ENCODE measurements at regions not wholly inside any gene's neighbourhood (a gene's known extent, or its start where the extent isn't known, plus 50 kb on each side); places are given as distances from the start of the nearest gene placed in this dataset.
"Not testable (repeated sequence)": the region's sequence is repeated elsewhere in the genome, so short reads cannot be mapped to it uniquely, and the experiment has no call there.

DNA sequence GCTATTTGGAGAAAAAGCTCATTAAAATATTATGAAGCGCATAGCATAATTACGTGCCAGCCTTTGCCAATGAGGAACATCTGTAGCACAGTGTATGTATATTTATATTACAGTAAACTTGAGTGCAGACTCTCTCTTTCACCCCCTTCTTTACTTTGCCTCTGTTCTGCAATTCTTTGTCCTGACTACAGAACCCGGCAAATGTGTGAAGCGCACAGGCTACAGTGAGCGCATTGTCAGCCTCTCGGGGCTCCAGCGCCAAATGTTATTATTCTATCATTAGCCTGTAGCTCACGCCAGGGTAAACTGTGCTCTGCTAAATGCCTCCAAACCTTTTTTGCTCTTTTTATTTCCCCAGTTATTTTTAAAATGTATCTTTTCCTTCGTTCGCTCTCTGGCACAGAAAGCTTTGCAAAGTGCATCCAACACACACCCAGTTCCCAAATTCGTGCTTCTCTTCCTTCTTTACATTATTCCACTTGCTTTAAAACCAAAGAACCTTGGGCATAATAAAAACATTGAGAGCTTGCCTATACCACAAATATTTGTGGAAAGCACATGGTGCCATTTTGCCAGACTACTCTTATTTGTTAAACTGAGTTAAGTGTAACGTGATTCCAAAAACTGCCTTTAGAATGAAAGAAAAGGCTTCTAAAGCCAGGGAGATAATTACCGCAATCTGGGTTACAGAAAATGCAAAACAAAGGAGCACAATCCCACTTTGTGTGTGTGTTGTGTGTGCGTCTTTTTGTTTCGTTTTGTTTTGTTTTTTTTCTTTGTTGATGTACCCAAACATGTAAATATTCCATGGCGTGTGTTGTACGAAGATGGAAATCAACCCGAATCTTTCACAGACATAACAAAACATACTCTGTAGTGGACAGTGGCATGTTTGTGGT is 164.1 kb upstream of the MPDZ start:
- no peak for DNase-seq (ENCODE audit: extremely low spot score, unreplicated experiment)
- no peaks in the 10 kb centered on the region for H3K36me3 Mint-ChIP-seq
- no peak overlapping the region for H3K4me3 Mint-ChIP-seq
- no peak for TF ChIP-seq CTCF (conservative IDR thresholded peaks at IDR 0.05)
- peaks cover 3% of the 10 kb centered on the region for H3K27me3 Mint-ChIP-seq
- peaks cover 30% of the 10 kb centered on the region for H3K4me1 Mint-ChIP-seq (ENCODE audit: unreplicated experiment)
- H3K27ac Mint-ChIP-seq: no peak overlapping the region
- H3K9me3 Mint-ChIP-seq: no peaks in the 10 kb centered on the region

- Mint-ChIP-seq H3K4me3 (no peak overlapping the region), H3K36me3 (no peaks in the 10 kb centered on the region), H3K27me3 (peaks cover 3% of the 10 kb centered on the region), H3K9me3 (no peaks in the 10 kb centered on the region), H3K4me1 (ENCODE audit: unreplicated experiment) (peaks cover 12% of the 10 kb centered on the region), H3K27ac (no peak overlapping the region)
- DNase-seq (ENCODE audit: extremely low spot score, unreplicated experiment): no peak
- TF ChIP-seq CTCF (conservative IDR thresholded peaks at IDR 0.05): no peak
These were observed 160.4 kb upstream of the MPDZ start for GRCh38 chr9:13439685-13440476.

GRCh38 chr9:13437866-13438265 is 158.4 kb upstream of the MPDZ start:
- Mint-ChIP-seq H3K4me1 (ENCODE audit: unreplicated experiment) (no peaks in the 10 kb centered on the region), H3K36me3 (no peaks in the 10 kb centered on the region), H3K9me3 (no peaks in the 10 kb centered on the region), H3K4me3 (no peak overlapping the region), H3K27me3 (no peaks in the 10 kb centered on the region), H3K27ac (no peak overlapping the region)
- no peak for DNase-seq (ENCODE audit: extremely low spot score, unreplicated experiment)
- no peak for TF ChIP-seq CTCF (conservative IDR thresholded peaks at IDR 0.05)

- Mint-ChIP-seq H3K27me3 (no peaks in the 10 kb centered on the region), H3K4me1 (ENCODE audit: unreplicated experiment) (no peaks in the 10 kb centered on the region), H3K36me3 (no peaks in the 10 kb centered on the region), H3K4me3 (no peak overlapping the region), H3K9me3 (no peaks in the 10 kb centered on the region), H3K27ac (no peak overlapping the region)
- no peak for TF ChIP-seq CTCF (conservative IDR thresholded peaks at IDR 0.05)
- DNase-seq (ENCODE audit: extremely low spot score, unreplicated experiment): no peak
These were observed 157.1 kb upstream of the MPDZ start for GRCh38 chr9:13436591-13436990.

DNA sequence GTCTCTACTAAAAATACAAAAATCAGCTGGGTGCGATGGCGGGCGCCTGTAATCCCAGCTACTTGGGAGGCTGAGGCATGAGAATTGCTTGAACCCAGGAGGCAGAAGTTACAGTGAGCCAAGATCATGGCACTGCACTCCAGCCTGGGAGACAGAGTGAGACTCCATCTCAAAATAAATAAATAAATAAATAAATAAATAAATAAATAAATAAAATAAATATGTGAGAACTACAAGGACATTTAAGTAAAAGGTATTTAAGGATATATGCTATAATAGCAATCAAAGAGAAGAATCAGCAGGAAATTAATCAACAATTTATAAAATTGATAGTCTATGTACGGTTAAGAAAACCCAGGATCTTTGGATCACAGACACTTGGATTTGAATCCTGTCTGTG is 154.0 kb upstream of the MPDZ start:
- not testable (repeated sequence) for H3K36me3 Mint-ChIP-seq, H3K9me3 Mint-ChIP-seq, H3K4me3 Mint-ChIP-seq

GRCh38 chr9:13432904-13433303 is 153.4 kb upstream of the MPDZ start:
- Mint-ChIP-seq H3K36me3 (no peaks in the 10 kb centered on the region), H3K27ac (no peak overlapping the region), H3K4me1 (ENCODE audit: unreplicated experiment) (peaks cover 15% of the 10 kb centered on the region), H3K27me3 (no peaks in the 10 kb centered on the region), H3K4me3 (no peak overlapping the region), H3K9me3 (no peaks in the 10 kb centered on the region)
- no peak for TF ChIP-seq CTCF (conservative IDR thresholded peaks at IDR 0.05)
- no peak for DNase-seq (ENCODE audit: extremely low spot score, unreplicated experiment)

More for the DNA sequence above, 154.0 kb upstream of the MPDZ start:
- peaks cover 11% of the 10 kb centered on the region for H3K4me1 Mint-ChIP-seq (ENCODE audit: unreplicated experiment)
- not testable (repeated sequence) for H3K27ac Mint-ChIP-seq; DNase-seq (ENCODE audit: extremely low spot score, unreplicated experiment); H3K27me3 Mint-ChIP-seq
